GM12873 (cell line): ENCODE measurements at regions not wholly inside any gene's neighbourhood (a gene's known extent, or its start where the extent isn't known, plus 50 kb on each side); places are given as distances from the start of the nearest gene placed in this dataset.

Experiments used
- TF ChIP-seq, protein P1 (sequence below): IDR thresholded peaks from 2 replicates; pipeline ENCODE4 v1.5.1; 2012; ENCODE audit warnings: low read depth, mild to moderate bottlenecking, moderate library complexity, low read length, control low read depth; ENCODE audit not compliant: insufficient read depth; ENCODE audit errors: missing control alignments

DNA sequence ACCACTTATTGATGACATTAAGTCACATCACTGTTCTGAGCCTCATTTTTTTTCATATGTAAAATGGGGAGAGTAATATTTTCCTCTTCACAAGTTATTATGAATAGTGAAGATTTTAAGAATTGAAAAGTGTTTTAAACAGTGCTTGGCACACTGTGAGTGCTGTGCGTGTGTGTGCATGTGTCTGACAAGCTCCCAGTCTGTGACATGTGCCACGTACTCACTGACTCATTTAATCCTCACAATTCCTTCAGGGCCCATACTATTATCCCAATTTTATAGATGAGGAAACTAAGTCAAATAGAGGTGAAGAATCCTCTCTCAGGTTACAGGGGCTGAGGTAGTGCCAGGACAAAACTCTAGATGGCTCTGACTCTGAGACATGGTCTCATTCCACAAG, 114.1 kb upstream of the NWD2 start:
- TF ChIP-seq, protein P1, sequence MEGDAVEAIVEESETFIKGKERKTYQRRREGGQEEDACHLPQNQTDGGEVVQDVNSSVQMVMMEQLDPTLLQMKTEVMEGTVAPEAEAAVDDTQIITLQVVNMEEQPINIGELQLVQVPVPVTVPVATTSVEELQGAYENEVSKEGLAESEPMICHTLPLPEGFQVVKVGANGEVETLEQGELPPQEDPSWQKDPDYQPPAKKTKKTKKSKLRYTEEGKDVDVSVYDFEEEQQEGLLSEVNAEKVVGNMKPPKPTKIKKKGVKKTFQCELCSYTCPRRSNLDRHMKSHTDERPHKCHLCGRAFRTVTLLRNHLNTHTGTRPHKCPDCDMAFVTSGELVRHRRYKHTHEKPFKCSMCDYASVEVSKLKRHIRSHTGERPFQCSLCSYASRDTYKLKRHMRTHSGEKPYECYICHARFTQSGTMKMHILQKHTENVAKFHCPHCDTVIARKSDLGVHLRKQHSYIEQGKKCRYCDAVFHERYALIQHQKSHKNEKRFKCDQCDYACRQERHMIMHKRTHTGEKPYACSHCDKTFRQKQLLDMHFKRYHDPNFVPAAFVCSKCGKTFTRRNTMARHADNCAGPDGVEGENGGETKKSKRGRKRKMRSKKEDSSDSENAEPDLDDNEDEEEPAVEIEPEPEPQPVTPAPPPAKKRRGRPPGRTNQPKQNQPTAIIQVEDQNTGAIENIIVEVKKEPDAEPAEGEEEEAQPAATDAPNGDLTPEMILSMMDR = no peak

DNA sequence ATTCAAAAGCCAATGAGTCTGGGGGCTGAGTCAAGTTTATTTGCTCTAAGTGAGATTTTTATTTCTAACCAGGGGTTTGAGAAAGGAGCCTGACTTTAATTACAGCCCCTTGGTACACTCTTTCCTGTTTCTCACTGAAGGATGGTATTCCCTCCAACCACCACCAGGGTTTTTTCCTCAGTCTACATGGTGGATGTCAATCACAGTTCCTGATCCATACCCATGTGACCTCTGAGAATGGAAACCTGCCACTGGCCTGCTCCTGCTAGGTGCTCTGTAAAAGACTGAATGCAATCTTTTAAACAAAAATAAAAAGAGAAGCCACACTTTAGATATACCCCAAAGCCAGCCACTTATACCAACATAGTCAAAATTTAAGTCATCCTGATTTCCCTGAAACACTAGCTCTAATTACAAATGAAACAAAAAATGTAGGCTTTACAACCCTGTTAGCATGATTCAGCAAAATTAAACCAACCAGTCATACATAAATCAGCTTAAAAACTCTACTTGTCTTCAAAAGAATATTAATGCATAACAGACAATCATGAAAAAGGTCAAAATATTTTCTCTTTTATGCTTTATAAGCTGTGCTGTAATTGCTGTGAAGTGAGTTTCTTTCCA, 112.1 kb upstream of the NWD2 start:
- TF ChIP-seq, protein P1 = peak; percentile 35

DNA sequence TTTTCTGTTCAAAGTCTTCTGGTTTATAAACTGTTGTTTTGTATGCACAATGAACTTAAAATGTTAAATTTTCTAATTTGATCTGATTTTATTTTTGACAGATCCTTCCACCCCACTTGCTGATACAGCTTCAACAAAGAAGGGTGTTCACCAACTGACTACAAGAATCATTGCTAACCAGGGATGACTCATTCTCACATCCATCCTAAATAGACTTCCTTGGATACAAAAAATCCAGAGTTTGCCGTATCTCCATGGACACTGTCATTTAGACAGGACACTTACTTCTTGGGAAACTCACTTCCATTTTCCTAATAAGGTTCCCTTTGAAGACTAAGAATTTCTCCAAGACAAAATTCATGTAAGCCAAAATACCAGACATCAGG, 111.6 kb upstream of the NWD2 start:
- TF ChIP-seq, protein P1 = no peak

DNA sequence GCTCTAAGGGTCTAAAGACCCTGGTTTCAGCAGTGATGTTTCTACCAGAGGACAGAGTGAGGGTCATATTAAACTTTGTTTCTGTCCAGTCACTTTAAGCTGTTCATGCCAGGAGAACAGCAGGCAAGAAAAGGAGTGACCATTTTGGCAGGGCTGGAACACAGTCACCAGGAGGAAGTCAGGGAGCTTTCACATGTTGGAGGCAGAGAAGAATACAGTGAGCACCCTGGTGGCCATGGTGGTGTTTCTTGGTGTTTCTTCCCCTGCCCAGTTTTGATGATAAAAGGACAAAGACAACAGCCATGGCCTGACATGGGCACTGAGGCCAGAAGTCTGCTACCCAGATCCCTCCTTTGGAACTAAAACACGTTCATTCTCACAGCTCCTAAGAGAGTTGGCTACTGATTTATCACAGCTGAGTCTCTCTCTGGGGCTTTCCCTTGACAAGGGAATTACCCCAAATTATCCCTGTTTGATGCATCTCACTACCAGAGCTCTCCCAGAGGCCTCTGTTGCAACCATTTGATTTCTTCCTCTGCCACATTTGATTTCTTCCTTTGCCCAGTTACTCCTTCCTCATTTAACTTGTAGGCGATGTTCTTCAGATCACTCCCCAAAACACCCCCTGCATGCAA, 106.4 kb upstream of the NWD2 start:
- TF ChIP-seq, protein P1 = peak; percentile 12

DNA sequence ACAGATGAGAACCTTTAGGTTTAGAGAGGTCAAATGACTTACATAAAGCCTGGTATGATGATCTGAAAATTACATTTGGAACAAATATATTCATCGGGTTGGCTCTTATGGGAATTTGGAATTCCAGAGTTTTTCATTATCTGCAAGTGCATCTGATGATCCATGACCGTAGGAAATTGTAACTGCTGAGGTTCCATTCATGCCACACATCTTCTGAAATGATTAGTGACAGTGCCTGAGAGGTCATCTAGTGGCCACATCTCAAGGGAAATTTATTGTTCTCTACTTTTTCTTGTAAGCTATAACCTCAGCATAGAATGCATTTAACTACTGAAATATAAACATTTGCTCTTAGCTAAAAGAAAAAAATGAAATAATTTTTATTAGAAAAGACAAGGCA, 105.8 kb upstream of the NWD2 start:
- TF ChIP-seq, protein P1 = no peak

DNA sequence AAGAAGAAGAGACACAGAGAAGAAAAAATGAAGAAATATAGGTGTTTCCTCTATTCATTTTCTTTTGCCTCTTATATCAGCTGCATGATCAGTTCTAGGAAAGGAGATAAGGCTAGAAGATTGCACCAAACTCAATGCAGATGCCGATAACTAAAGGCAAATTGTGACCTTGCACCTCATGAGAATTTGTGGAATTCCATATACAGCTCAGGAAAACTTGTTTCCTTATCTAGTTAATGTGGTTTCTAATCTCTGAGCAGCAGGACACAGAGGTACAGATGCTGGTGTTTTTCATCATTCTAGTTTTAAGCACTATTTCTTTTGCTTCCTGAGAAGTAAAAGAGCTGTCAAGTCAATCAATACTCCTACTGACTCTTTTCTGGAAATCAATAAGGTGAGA, 104.6 kb upstream of the NWD2 start:
- TF ChIP-seq, protein P1 = no peak

DNA sequence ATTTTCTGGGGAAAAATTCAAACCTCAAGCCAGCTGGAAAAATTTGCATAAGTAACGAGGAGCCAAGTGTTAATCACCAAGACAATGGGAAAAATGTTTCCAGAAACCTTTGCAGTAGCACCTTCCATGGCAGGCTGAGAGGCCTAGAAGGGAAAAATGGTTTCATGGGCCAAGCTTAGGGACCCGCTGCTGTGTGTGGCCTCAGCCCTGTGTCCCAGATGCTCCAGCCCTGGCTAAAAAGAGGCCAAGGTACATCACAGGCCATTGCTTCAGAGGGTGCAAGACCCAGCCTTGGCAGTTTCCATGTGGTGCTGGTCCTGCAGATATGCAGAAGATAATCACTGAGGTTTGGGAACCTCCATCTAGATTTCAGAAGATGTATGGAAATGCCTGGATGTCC, 98.3 kb upstream of the NWD2 start:
- TF ChIP-seq, protein P1 = no peak
